NK-92 treated with Interleukin-12 subunit alpha and Interleukin-12 subunit beta, amount 100 ng/mL, for 24 hours (cell line): ENCODE measurements at regions not wholly inside any gene's neighbourhood (a gene's known extent, or its start where the extent isn't known, plus 50 kb on each side); places are given as distances from the start of the nearest gene placed in this dataset.
"Not testable (repeated sequence)": the region's sequence is repeated elsewhere in the genome, so short reads cannot be mapped to it uniquely, and the experiment has no call there.

Experiments
- DNase-seq: peaks from one replicate; lab custom pipeline; 2025; lab: John Stamatoyannopoulos, UW

- DNase-seq: no peak
Observed at GRCh38 chr22:19641254-19641982, 72.9 kb upstream of the SEPTIN5 start.

GRCh38 chr22:19641983-19642451 is 72.3 kb upstream of the SEPTIN5 start:
- DNase-seq: no peak

GRCh38 chr22:19643448-19644313 is 70.6 kb upstream of the SEPTIN5 start:
- no peak for DNase-seq

- no peak for DNase-seq
Observed at GRCh38 chr22:19644314-19645223, 69.7 kb upstream of the SEPTIN5 start.

GRCh38 chr22:19645391-19645790 is 68.9 kb upstream of the SEPTIN5 start:
- DNase-seq: no peak

GRCh38 chr22:19645905-19646304 is 68.4 kb upstream of the SEPTIN5 start:
- no peak for DNase-seq

- no peak for DNase-seq
Observed at GRCh38 chr22:19646383-19646782, 67.9 kb upstream of the SEPTIN5 start.

GRCh38 chr22:19648419-19648929 is 65.8 kb upstream of the SEPTIN5 start:
- DNase-seq: no peak

- no peak for DNase-seq
Observed at GRCh38 chr22:19652316-19652715, 62.0 kb upstream of the SEPTIN5 start.

GRCh38 chr22:19654338-19654987 is 59.8 kb upstream of the SEPTIN5 start:
- DNase-seq: no peak

GRCh38 chr22:19655399-19655798 is 58.9 kb upstream of the SEPTIN5 start:
- DNase-seq: no peak

- DNase-seq: no peak
Observed at GRCh38 chr22:19656541-19657251, 57.6 kb upstream of the SEPTIN5 start.

- no peak for DNase-seq
Observed at GRCh38 chr22:19657252-19658056, 56.8 kb upstream of the SEPTIN5 start.

GRCh38 chr22:19658057-19658966 is 56.0 kb upstream of the SEPTIN5 start:
- no peak for DNase-seq

GRCh38 chr22:19658967-19659804 is 55.1 kb upstream of the SEPTIN5 start:
- DNase-seq: no peak

- DNase-seq: no peak
Observed at GRCh38 chr22:19659805-19660345, 54.4 kb upstream of the SEPTIN5 start.

GRCh38 chr22:19660583-19660982 is 53.7 kb upstream of the SEPTIN5 start:
- DNase-seq: not testable (repeated sequence)

GRCh38 chr22:19661156-19661555 is 53.1 kb upstream of the SEPTIN5 start:
- DNase-seq: no peak
